H1 (cell line): ENCODE measurements at regions not wholly inside any gene's neighbourhood (a gene's known extent, or its start where the extent isn't known, plus 50 kb on each side); places are given as distances from the start of the nearest gene placed in this dataset.

Experiments
- CTCF ChIA-PET: fragments of 300-600 bp; sonication (Branson Sonifier 250); formaldehyde crosslinking; loops from one replicate; lab custom pipeline; 2021; ENCODE audit not compliant: partially characterized antibody; lab: Charles Lee
- POLR2A ChIA-PET: fragments of 300-600 bp; sonication (Branson Sonifier 250); formaldehyde crosslinking; loops from one replicate; lab custom pipeline; 2021; ENCODE audit warnings: inconsistent platforms; ENCODE audit not compliant: partially characterized antibody; lab: Charles Lee
- DNase-seq, 2 experiments: peaks; one replicate each; pipeline versions ENCODE4 v3.0.0 to v3.0.0-alpha.2; 2010 to 2022; ENCODE audit warnings: low spot score in 2 of 2, low read depth in 1 of 2, mixed read lengths in 1 of 2
- FAIRE-seq: peaks from 2 replicates; lab custom pipeline; 2011; peaks lifted over from hg19 to GRCh38; lab: Jason Lieb, UNC
- H2AFZ ChIP-seq: 2 replicates; pipeline ENCODE4 v1.8.1; 2012; ENCODE audit warnings: low read length, inconsistent platforms
- H2AK5ac ChIP-seq: 2 replicates; pipeline ENCODE4 v1.6.1; 2013; ENCODE audit warnings: low read depth, low read length
- H2BK120ac ChIP-seq: replicated peaks from 2 replicates; pipeline ENCODE3; 2013; ENCODE audit warnings: low read depth, low read length, inconsistent platforms
- H2BK12ac ChIP-seq: 2 replicates; pipeline ENCODE4 v1.6.1; 2013; ENCODE audit warnings: low read depth, low read length
- H2BK15ac ChIP-seq: 2 replicates; pipeline ENCODE4 v1.6.1; 2013; ENCODE audit warnings: low read length
- H2BK20ac ChIP-seq: 2 replicates; pipeline ENCODE4 v1.6.1; 2013; ENCODE audit warnings: low read length
- H2BK5ac ChIP-seq: 2 replicates; pipeline ENCODE4 v1.6.1; 2013; ENCODE audit warnings: low read depth, low read length
- H3K14ac ChIP-seq: 2 replicates; pipeline ENCODE4 v1.6.1; 2013; ENCODE audit warnings: inconsistent platforms; ENCODE audit not compliant: insufficient read length
- H3K18ac ChIP-seq: 2 replicates; pipeline ENCODE4 v1.6.1; 2013; ENCODE audit warnings: low read length; ENCODE audit errors: extremely low read depth
- H3K23ac ChIP-seq: 2 replicates; pipeline ENCODE4 v1.6.1; 2013; ENCODE audit warnings: inconsistent platforms; ENCODE audit not compliant: insufficient read length
- H3K23me2 ChIP-seq: 2 replicates; pipeline ENCODE4 v1.6.1; 2013; ENCODE audit warnings: low read depth, low read length
- H3K27ac ChIP-seq: 2 replicates; pipeline ENCODE4 v1.6.1; 2011; ENCODE audit warnings: low read depth, low read length, inconsistent platforms
- H3K27me3 ChIP-seq, 4 experiments: replicated peaks in 1 of 4; 1 replicate in 1 of 4; 2 replicates in 3 of 4; pipeline versions ENCODE4 v1.6.1 to v1.8.1; 2011 to 2013; ENCODE audit warnings: low read length in 3 of 4, mild to moderate bottlenecking in 3 of 4, inconsistent platforms in 2 of 4, mixed read lengths in 2 of 4, moderate library complexity in 1 of 4; ENCODE audit not compliant: control insufficient read depth in 3 of 4, insufficient read depth in 3 of 4; ENCODE audit errors: extremely low read depth in 1 of 4
- H3K36me3 ChIP-seq, 4 experiments: 2 replicates each; pipeline versions ENCODE4 v1.6.1 to v1.8.1; 2011 to 2013; ENCODE audit warnings: mild to moderate bottlenecking in 4 of 4, low read length in 3 of 4, moderate library complexity in 2 of 4, control low read depth in 1 of 4, inconsistent platforms in 1 of 4; ENCODE audit not compliant: insufficient read depth in 4 of 4, control insufficient read depth in 2 of 4
- H3K4ac ChIP-seq: replicated peaks from 2 replicates; pipeline ENCODE3; 2013; ENCODE audit warnings: low read length, low read depth, mixed read lengths, inconsistent platforms; ENCODE audit not compliant: insufficient read length
- H3K4me1 ChIP-seq, 4 experiments: replicated peaks in 1 of 4; 1 replicate in 1 of 4; 2 replicates in 3 of 4; pipeline versions ENCODE4 v1.6.1 to v1.8.1; 2011 to 2013; ENCODE audit warnings: low read length in 3 of 4, inconsistent platforms in 2 of 4, mixed read lengths in 1 of 4; ENCODE audit not compliant: insufficient read depth in 4 of 4, control insufficient read depth in 3 of 4
- H3K4me2 ChIP-seq, 2 experiments: 2 replicates each; pipeline versions ENCODE4 v1.6.1 to v1.8.1; 2011 to 2013; ENCODE audit warnings: low read depth in 2 of 2, low read length in 2 of 2, control low read depth in 1 of 2, inconsistent platforms in 1 of 2, mild to moderate bottlenecking in 1 of 2; ENCODE audit not compliant: insufficient read depth in 1 of 2
- H3K4me3 ChIP-seq, 4 experiments: fragments of 200-600, 300-600 bp in 1 of 4; sonication (generic), shearing (Covaris generic), sonication (Bioruptor Twin) in 1 of 4; 2 replicates each; pipeline versions ENCODE4 v1.5.1 to v1.8.1; 2011 to 2016; ENCODE audit warnings: low read length in 4 of 4, low read depth in 3 of 4, control low read depth in 2 of 4, inconsistent platforms in 2 of 4, mild to moderate bottlenecking in 2 of 4, mixed read lengths in 1 of 4, moderate library complexity in 1 of 4; ENCODE audit not compliant: insufficient read depth in 2 of 4; ENCODE audit errors: extremely low read depth in 1 of 4
- H3K56ac ChIP-seq: replicated peaks from 2 replicates; pipeline ENCODE3; 2013; ENCODE audit warnings: low read depth, mild to moderate bottlenecking, mixed read lengths, low read length, inconsistent platforms; ENCODE audit not compliant: insufficient read length
- H3K79me1 ChIP-seq: 2 replicates; pipeline ENCODE4 v1.6.1; 2013; ENCODE audit warnings: low read depth, low read length, control low read depth
- H3K79me2 ChIP-seq, 2 experiments: 2 replicates each; pipeline versions ENCODE4 v1.6.1 to v1.8.1; 2012 to 2013; ENCODE audit warnings: low read length in 2 of 2, mild to moderate bottlenecking in 2 of 2, inconsistent platforms in 1 of 2; ENCODE audit not compliant: insufficient read depth in 2 of 2, control insufficient read depth in 1 of 2
- H3K9ac ChIP-seq, 4 experiments: replicated peaks in 1 of 4; 1 replicate in 1 of 4; 2 replicates in 3 of 4; pipeline versions ENCODE4 v1.6.1 to v1.8.1; 2011 to 2013; ENCODE audit warnings: low read depth in 3 of 4, low read length in 3 of 4, control low read depth in 2 of 4, mild to moderate bottlenecking in 2 of 4, moderate library complexity in 2 of 4, inconsistent platforms in 1 of 4; ENCODE audit errors: extremely low read depth in 1 of 4
- H3K9me3 ChIP-seq, 2 experiments: 2 replicates each; pipeline versions ENCODE4 v1.6.1 to v1.8.1; 2012 to 2013; ENCODE audit warnings: mild to moderate bottlenecking in 2 of 2, moderate library complexity in 2 of 2, control low read depth in 1 of 2, inconsistent platforms in 1 of 2, low read depth in 1 of 2, low read length in 1 of 2, mixed read lengths in 1 of 2; ENCODE audit not compliant: insufficient read depth in 2 of 2
- H4K20me1 ChIP-seq, 2 experiments: replicated peaks in 1 of 2; 2 replicates each; pipeline versions ENCODE3 to v1.8.1; 2011 to 2013; ENCODE audit warnings: inconsistent platforms in 2 of 2, low read length in 2 of 2, mild to moderate bottlenecking in 1 of 2; ENCODE audit not compliant: insufficient read depth in 2 of 2, control insufficient read depth in 1 of 2
- H4K5ac ChIP-seq: 2 replicates; pipeline ENCODE4 v1.6.1; 2013; ENCODE audit warnings: low read length, low read depth, mixed read lengths, inconsistent platforms; ENCODE audit not compliant: insufficient read length
- H4K8ac ChIP-seq: 2 replicates; pipeline ENCODE4 v1.8.0; 2013; ENCODE audit warnings: mild to moderate bottlenecking, moderate library complexity, low read length, inconsistent platforms; ENCODE audit not compliant: insufficient read depth; ENCODE audit errors: extremely low read depth
- H4K91ac ChIP-seq: replicated peaks from 2 replicates; pipeline ENCODE3; 2013; ENCODE audit warnings: low read length, mixed read lengths, inconsistent platforms; ENCODE audit not compliant: insufficient read length
- CBX8 ChIP-seq: fragments of 300-800, 300-1000 bp; sonication (generic); IDR thresholded peaks from 2 replicates; pipeline ENCODE4 v1.7.1; 2016; ENCODE audit warnings: low read depth, low read length, borderline replicate concordance
- CEBPB ChIP-seq: IDR thresholded peaks from 2 replicates; pipeline ENCODE4 v1.6.1; 2012; ENCODE audit warnings: low read depth, low read length
- CREB1 ChIP-seq: IDR thresholded peaks from 2 replicates; pipeline ENCODE4 v1.6.1; 2012; ENCODE audit warnings: inconsistent platforms
- EZH2 ChIP-seq: fragments of 200-600 bp; sonication (generic); IDR thresholded peaks from 2 replicates; pipeline ENCODE4 v1.7.1; 2012; ENCODE audit warnings: low read depth, mild to moderate bottlenecking, moderate library complexity, low read length, inconsistent platforms; ENCODE audit not compliant: severe bottlenecking
- GTF2F1 ChIP-seq: IDR thresholded peaks from 2 replicates; pipeline ENCODE4 v1.6.1; 2012; ENCODE audit warnings: low read depth, low read length, improper control_type of control experiment, borderline replicate concordance
- JUN ChIP-seq: IDR thresholded peaks from 2 replicates; pipeline ENCODE4 v1.6.1; 2011; ENCODE audit warnings: low read depth, mild to moderate bottlenecking, improper control_type of control experiment, low read length
- KDM1A ChIP-seq: fragments of 200-600, 300-600 bp; sonication (generic); IDR thresholded peaks from 2 replicates; pipeline ENCODE4 v1.7.1; 2016; ENCODE audit warnings: mild to moderate bottlenecking, low read length, borderline replicate concordance
- SAP30 ChIP-seq: fragments of 300-600 bp; sonication (generic); IDR thresholded peaks from 2 replicates; pipeline ENCODE4 v1.7.1; 2012; ENCODE audit warnings: low read length, moderate library complexity, mild to moderate bottlenecking, inconsistent platforms; ENCODE audit not compliant: insufficient read depth, insufficient replicate concordance
- SIRT6 ChIP-seq: IDR thresholded peaks from one replicate; pipeline ENCODE4 v1.7.1; 2012; ENCODE audit warnings: low read length, inconsistent platforms
- SRF ChIP-seq: IDR thresholded peaks from 2 replicates; pipeline ENCODE4 v1.6.1; 2011; ENCODE audit warnings: mild to moderate bottlenecking, low read depth, low read length, moderate library complexity
- TBP ChIP-seq: IDR thresholded peaks from 2 replicates; pipeline ENCODE4 v1.6.1; 2011; ENCODE audit warnings: low read depth, low read length, improper control_type of control experiment
- TCF12 ChIP-seq: IDR thresholded peaks from 2 replicates; pipeline ENCODE4 v1.6.1; 2011; ENCODE audit warnings: low read depth, mild to moderate bottlenecking, low read length
- YY1 ChIP-seq: IDR thresholded peaks from 2 replicates; pipeline ENCODE4 v1.6.1; 2011; ENCODE audit warnings: low read depth, mild to moderate bottlenecking, low read length
- WGBS, 2 experiments: shearing (Covaris generic) in 1 of 2; methylation state at CpG; one replicate each; pipeline versions ENCODE4 v1.1.6 to v1.1.7; 2013 to 2015; ENCODE audit warnings: low lambda C conversion rate in 2 of 2, mixed read lengths in 2 of 2, inconsistent platforms in 1 of 2, low coverage in 1 of 2, missing lambda C conversion rate in 1 of 2; ENCODE audit not compliant: insufficient replicate concordance in 2 of 2, insufficient coverage in 1 of 2, insufficient read length in 1 of 2; ENCODE audit errors: extremely low coverage in 1 of 2, missing lambda C conversion rate in 1 of 2; 5-methylcytosine and 5-hydroxymethylcytosine counted together

DNA sequence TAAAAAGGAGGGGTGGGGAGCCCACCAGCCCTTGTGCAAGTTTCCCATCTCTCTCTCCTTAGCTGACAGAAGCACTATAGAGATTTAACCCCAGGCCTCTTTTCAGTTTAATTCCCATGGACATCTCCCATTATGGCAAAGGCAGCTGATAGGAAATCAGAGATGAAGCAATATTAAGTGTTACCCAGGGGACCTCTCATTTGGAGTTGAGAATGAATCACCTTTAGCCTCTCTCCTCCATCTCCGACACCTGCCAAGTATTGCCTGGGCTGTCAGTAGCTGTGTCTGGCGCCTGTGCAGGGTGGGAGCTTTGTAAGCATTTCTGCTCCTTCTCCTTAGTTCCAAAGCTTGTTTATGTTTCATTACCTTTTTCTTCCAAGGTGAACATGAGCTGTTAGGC, 109.0 kb downstream of the AQP4 start:
- ChIA-PET CTCF (no interaction called here), POLR2A (no interaction called here)
- H2BK15ac ChIP-seq = no peak overlapping the region
- no peak overlapping the region for H3K4me3 ChIP-seq
- H2BK5ac ChIP-seq = no peak overlapping the region
- 96% methylated on average over 2 of the region's 2 CpGs; no CpG with 5 or more reads in 1 of the 2 experiments for WGBS, 2 experiments
- no peaks in the 10 kb centered on the region for H3K27me3 ChIP-seq
- no peaks in the 10 kb centered on the region for H3K79me2 ChIP-seq
- no peak overlapping the region for H2AK5ac ChIP-seq
- H3K36me3 ChIP-seq = no peaks in the 10 kb centered on the region
- H3K56ac ChIP-seq = no peak overlapping the region
- no peaks in the 10 kb centered on the region for H3K79me1 ChIP-seq
- no peak overlapping the region for H3K9ac ChIP-seq
- no peaks in the 10 kb centered on the region for H3K4me1 ChIP-seq
- no peak overlapping the region for H3K23ac ChIP-seq
- no peak overlapping the region for H2BK20ac ChIP-seq
- no peak overlapping the region for H3K18ac ChIP-seq
- peaks cover 2% of the 10 kb centered on the region; the same call in 1 of the 2 replicates for H3K23me2 ChIP-seq
- H3K27ac ChIP-seq = no peak overlapping the region
- no peak overlapping the region for H2BK120ac ChIP-seq
- TF ChIP-seq YY1 (no peak), GTF2F1 (no peak), EZH2 (no peak), SAP30 (no peak), TCF12 (no peak), KDM1A (no peak), JUN (no peak), CBX8 (no peak), SIRT6 (no peak), SRF (no peak), CEBPB (no peak), CREB1 (no peak), TBP (no peak)
- H2AFZ ChIP-seq = no peak overlapping the region
- no peak overlapping the region for H3K4ac ChIP-seq
- H2BK12ac ChIP-seq = no peak overlapping the region
- no peak overlapping the region for H3K4me2 ChIP-seq
- no peaks in the 10 kb centered on the region for H3K9me3 ChIP-seq
- no peak overlapping the region for H3K14ac ChIP-seq
- no peak overlapping the region for H4K91ac ChIP-seq
- H4K8ac ChIP-seq = no peak overlapping the region
- DNase-seq (no peak), FAIRE-seq (no peak)
- H4K5ac ChIP-seq = no peak overlapping the region
- no peaks in the 10 kb centered on the region for H4K20me1 ChIP-seq
